GM19397 (cell line): ENCODE measurements at regions not wholly inside any gene's neighbourhood (a gene's known extent, or its start where the extent isn't known, plus 50 kb on each side); places are given as distances from the start of the nearest gene placed in this dataset.

Experiments
- ATAC-seq: cut with Tn5 transposase; IDR thresholded peaks from one replicate; pipeline ENCODE4 v1.9.1; 2021; ENCODE audit warnings: mild to moderate bottlenecking, moderate library complexity; ENCODE audit not compliant: unreplicated experiment

- no peak for ATAC-seq
These were observed 82.1 kb upstream of the RASGRP1 start for GRCh38 chr15:38646716-38647115.

GRCh38 chr15:38647683-38648082 lies 83.1 kb upstream of the RASGRP1 start:
- no peak for ATAC-seq

GRCh38 chr15:38648121-38648843 lies 83.7 kb upstream of the RASGRP1 start:
- ATAC-seq, result no peak

GRCh38 chr15:38650384-38650783 lies 85.8 kb upstream of the RASGRP1 start:
- no peak for ATAC-seq

GRCh38 chr15:38650936-38651327 lies 86.3 kb upstream of the RASGRP1 start:
- ATAC-seq, result no peak

GRCh38 chr15:38651328-38652038 lies 86.9 kb upstream of the RASGRP1 start:
- ATAC-seq, result no peak

- ATAC-seq, result no peak
These were observed 87.7 kb upstream of the RASGRP1 start for GRCh38 chr15:38652183-38652794.

GRCh38 chr15:38652998-38653397 lies 88.4 kb upstream of the RASGRP1 start:
- no peak for ATAC-seq

- ATAC-seq, result no peak
These were observed 93.8 kb upstream of the RASGRP1 start for GRCh38 chr15:38658431-38658830.

GRCh38 chr15:38660738-38661137 lies 96.1 kb upstream of the RASGRP1 start:
- no peak for ATAC-seq

GRCh38 chr15:38662033-38662802 lies 97.6 kb upstream of the RASGRP1 start:
- no peak for ATAC-seq

GRCh38 chr15:38662805-38663204 lies 98.2 kb upstream of the RASGRP1 start:
- no peak for ATAC-seq

- no peak for ATAC-seq
These were observed 101.1 kb upstream of the RASGRP1 start for GRCh38 chr15:38665586-38666305.

- ATAC-seq, result no peak
These were observed 102.4 kb upstream of the RASGRP1 start for GRCh38 chr15:38666865-38667510.

- no peak for ATAC-seq
These were observed 103.6 kb upstream of the RASGRP1 start for GRCh38 chr15:38667890-38668850.

- no peak for ATAC-seq
These were observed 104.3 kb upstream of the RASGRP1 start for GRCh38 chr15:38668898-38669391.

GRCh38 chr15:38670128-38671005 lies 105.8 kb upstream of the RASGRP1 start:
- ATAC-seq, result peak; percentile 35

GRCh38 chr15:38671006-38671387 lies 106.4 kb upstream of the RASGRP1 start:
- no peak for ATAC-seq
